Left lung (tissue), 4 donors: ENCODE measurements at regions not wholly inside any gene's neighbourhood (a gene's known extent, or its start where the extent isn't known, plus 50 kb on each side); places are given as distances from the start of the nearest gene placed in this dataset.

Experiments used
- ATAC-seq: fragments of 200-7000 bp; cut with Tn5 transposase; one replicate; pipeline ENCODE4 v1.9.1; 2020; ENCODE audit warnings: moderate library complexity
- DNase-seq, 4 donors: peaks; one replicate each; pipeline ENCODE4 v3.0.0-alpha.2; 2013 to 2020
- H3K27ac ChIP-seq, 2 donors: fragments of 200-600 bp; sonication (generic) in 1 of 2; one replicate each; pipeline versions ENCODE4 v1.5.0 to v1.8.0; 2020 to 2021
- H3K27me3 ChIP-seq, 2 donors: fragments of 200-600 bp; sonication (generic) in 1 of 2; one replicate each; pipeline versions ENCODE4 v1.5.0 to v1.8.0; 2020 to 2021
- H3K36me3 ChIP-seq, 2 donors: fragments of 200-600 bp; sonication (generic) in 1 of 2; one replicate each; pipeline versions ENCODE4 v1.5.0 to v1.8.0; 2020 to 2021
- H3K4me1 ChIP-seq, 2 donors: fragments of 200-600 bp; one replicate each; pipeline ENCODE4 v1.8.0; 2021
- H3K4me3 ChIP-seq, 2 donors: fragments of 200-600 bp; sonication (generic) in 1 of 2; one replicate each; pipeline versions ENCODE4 v1.5.0 to v1.8.0; 2020 to 2021; ENCODE audit warnings: mild to moderate bottlenecking in 1 of 2
- H3K9me3 ChIP-seq, 2 donors: fragments of 200-600 bp; sonication (generic) in 1 of 2; one replicate each; pipeline versions ENCODE4 v1.5.0 to v1.8.0; 2020 to 2021
- intact Hi-C, 2 donors: fragments of 100-400 bp; cut with DNase I; formaldehyde crosslinking; loops; one replicate each; pipeline versions ENCODE4 v1.11.2 to v1.14.2; 2022
- TF ChIP-seq, protein P1 (sequence below), 2 donors: fragments of 200-600 bp; sonication (generic) in 1 of 2; IDR thresholded peaks; one replicate each; pipeline versions ENCODE4 v1.5.0 to v1.8.0; 2021; ENCODE audit warnings: antibody characterized with exemption in 2 of 2
- donor health status: DM: no; HTN: yes; CAD: no.
- donor health status: DM: no; HTN: no; CAD: no.

DNA sequence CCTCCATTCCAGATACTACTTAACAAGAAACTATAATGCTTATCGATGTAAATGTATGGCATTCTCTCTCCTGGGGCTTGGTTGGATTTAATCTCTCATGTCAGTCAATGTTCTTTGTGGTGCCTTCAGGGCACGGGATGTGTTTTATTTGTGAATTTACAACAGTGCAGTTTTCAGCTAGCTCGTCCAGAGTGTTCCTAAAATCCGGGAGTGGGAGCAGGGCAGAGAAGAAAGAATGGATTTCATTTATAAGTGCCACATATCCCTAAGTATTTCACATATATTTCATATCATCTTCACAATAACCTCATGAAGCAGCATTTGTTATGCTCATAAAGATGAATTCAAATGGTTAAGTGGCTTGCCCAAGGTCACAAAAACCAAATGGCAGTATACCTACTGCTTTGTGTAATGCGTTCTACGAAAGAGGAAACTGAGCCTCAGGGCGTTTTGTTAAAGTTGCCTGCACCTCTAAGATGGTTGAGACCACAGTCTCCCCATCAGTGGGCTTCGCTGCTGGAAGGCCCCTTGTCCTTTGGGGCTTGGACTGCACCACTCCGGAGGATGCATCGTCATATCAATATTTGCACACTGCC lies 134.7 kb upstream of the MGAT5 start:
- no peak for ATAC-seq

DNA sequence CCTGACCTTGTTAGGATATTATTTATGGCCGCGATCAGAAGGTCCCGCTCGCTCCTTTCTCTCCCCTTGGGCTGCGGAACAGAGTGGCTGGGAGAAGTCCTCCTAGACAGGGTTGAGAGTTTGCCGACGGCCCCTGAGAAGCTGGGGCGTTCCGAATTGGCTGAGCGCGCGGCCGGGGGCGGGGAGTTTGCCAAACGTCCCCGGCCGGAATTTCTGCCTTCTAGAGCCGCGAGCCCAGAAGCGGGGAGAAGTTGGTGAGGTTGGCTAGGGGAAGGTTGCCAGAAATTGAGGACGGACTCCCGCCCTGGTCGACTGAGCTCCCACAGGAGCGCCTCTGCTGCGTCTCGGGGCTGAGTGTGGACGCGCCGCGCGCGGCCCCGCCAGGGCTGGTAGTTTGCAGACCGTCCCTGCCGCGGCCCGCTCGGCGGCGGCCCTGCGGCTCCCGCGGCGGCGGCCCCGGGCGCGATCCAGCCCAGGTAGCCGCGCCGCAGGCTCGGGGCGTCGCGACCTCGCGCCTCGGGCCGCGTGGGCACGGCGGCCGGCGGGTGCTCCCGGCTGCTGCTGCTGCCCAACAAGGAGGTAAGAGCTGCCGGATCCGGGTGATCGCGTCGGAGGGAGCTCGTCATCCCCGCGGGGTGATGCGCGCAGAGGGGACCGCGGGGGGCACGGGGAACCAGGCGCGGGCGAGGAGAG lies 134.0 kb upstream of the MGAT5 start:
- Histone ChIP-seq H3K27me3 (no peaks in the 10 kb centered on the region), H3K4me3 (peak overlapping the region; percentile 65 to 98), H3K27ac (peak overlapping the region; percentile 91 to 94), H3K36me3 (no peaks in the 10 kb centered on the region), H3K9me3 (no peaks in the 10 kb centered on the region), H3K4me1 (peaks cover 12 to 56% of the 10 kb centered on the region in 2 donors)
- ATAC-seq: peak; percentile 82
- peak; percentile 90 to 96 (median 92) for DNase-seq
- intact Hi-C loops: loop anchor here in 1 of 2 donors (10.0 kb wide), 3 partner anchors 65 to 325 kb away; no protein-coding TSS in a partner anchor
- TF ChIP-seq, protein P1, sequence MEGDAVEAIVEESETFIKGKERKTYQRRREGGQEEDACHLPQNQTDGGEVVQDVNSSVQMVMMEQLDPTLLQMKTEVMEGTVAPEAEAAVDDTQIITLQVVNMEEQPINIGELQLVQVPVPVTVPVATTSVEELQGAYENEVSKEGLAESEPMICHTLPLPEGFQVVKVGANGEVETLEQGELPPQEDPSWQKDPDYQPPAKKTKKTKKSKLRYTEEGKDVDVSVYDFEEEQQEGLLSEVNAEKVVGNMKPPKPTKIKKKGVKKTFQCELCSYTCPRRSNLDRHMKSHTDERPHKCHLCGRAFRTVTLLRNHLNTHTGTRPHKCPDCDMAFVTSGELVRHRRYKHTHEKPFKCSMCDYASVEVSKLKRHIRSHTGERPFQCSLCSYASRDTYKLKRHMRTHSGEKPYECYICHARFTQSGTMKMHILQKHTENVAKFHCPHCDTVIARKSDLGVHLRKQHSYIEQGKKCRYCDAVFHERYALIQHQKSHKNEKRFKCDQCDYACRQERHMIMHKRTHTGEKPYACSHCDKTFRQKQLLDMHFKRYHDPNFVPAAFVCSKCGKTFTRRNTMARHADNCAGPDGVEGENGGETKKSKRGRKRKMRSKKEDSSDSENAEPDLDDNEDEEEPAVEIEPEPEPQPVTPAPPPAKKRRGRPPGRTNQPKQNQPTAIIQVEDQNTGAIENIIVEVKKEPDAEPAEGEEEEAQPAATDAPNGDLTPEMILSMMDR (IDR thresholded peaks at IDR 0.05): no peak

More for the DNA sequence above, 134.7 kb upstream of the MGAT5 start:
- H3K9me3 ChIP-seq: no peaks in the 10 kb centered on the region
- peaks cover 12 to 50% of the 10 kb centered on the region in 2 donors for H3K4me1 ChIP-seq
- H3K4me3 ChIP-seq: peak overlapping the region; percentile 65 to 98
- peak overlapping the region; percentile 91 to 94 for H3K27ac ChIP-seq
- intact Hi-C loops: loop anchor here in 1 of 2 donors (10.0 kb wide), 2 partner anchors 296 to 326 kb away; no protein-coding TSS in a partner anchor
- H3K36me3 ChIP-seq: no peaks in the 10 kb centered on the region
- TF ChIP-seq, protein P1 (IDR thresholded peaks at IDR 0.05): no peak
- DNase-seq: no peak
- H3K27me3 ChIP-seq: no peaks in the 10 kb centered on the region

DNA sequence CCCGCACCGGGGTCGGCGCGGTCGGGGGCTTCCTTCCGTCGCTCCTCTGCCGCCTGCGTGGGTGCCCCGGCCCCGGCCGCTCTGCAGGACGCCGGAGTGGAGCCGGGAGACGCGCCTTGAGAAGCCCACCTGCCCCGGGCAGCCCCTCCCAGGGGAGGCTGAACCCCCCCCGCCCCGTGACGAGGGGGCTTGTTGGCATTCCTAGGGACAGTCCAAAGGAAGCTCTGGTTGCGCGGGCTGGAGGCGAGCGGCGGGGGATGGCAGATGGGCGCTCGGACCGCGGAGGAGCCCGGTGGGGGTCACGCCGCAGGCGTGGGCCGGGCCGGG lies 133.5 kb upstream of the MGAT5 start:
- H3K4me3 ChIP-seq: peak overlapping the region; percentile 65 to 98
- DNase-seq: peak in 1 of 4 donors; percentile 37
- H3K27ac ChIP-seq: peak overlapping the region; percentile 91 to 94
- TF ChIP-seq, protein P1 (IDR thresholded peaks at IDR 0.05): no peak
- no peaks in the 10 kb centered on the region for H3K9me3 ChIP-seq
- peaks cover 12 to 60% of the 10 kb centered on the region in 2 donors for H3K4me1 ChIP-seq
- intact Hi-C loops: loop anchor here in 1 of 2 donors (10.0 kb wide), 1 partner anchor 64 kb away; no protein-coding TSS in a partner anchor
- H3K27me3 ChIP-seq: no peaks in the 10 kb centered on the region
- H3K36me3 ChIP-seq: no peaks in the 10 kb centered on the region
- ATAC-seq: no peak

GRCh38 chr2:134120733-134121630 lies 132.9 kb upstream of the MGAT5 start:
- H3K4me3 ChIP-seq: peak overlapping the region; percentile 65 to 98
- peaks cover 12 to 66% of the 10 kb centered on the region in 2 donors for H3K4me1 ChIP-seq
- no peaks in the 10 kb centered on the region for H3K27me3 ChIP-seq
- TF ChIP-seq, protein P1 (IDR thresholded peaks at IDR 0.05): no peak
- H3K9me3 ChIP-seq: no peaks in the 10 kb centered on the region
- intact Hi-C loops: loop anchor here in 1 of 2 donors (10.0 kb wide), 1 partner anchor 64 kb away; no protein-coding TSS in a partner anchor
- H3K36me3 ChIP-seq: no peaks in the 10 kb centered on the region
- ATAC-seq (peak; percentile 76), DNase-seq (peak; percentile 51 to 93 (median 74))
- H3K27ac ChIP-seq: peak overlapping the region; percentile 91 to 94
